GM23338 (cell line): ENCODE measurements at regions not wholly inside any gene's neighbourhood (a gene's known extent, or its start where the extent isn't known, plus 50 kb on each side); places are given as distances from the start of the nearest gene placed in this dataset.

Source experiments
- CTCF ChIP-seq, 2 experiments: fragments of 200-600 bp in 1 of 2; sonication (generic) in 1 of 2; conservative IDR thresholded peaks; 2 replicates each; pipeline versions ENCODE4 v1.5.1 to v1.6.1; 2016 to 2017; ENCODE audit warnings: antibody characterized with exemption in 2 of 2, low read depth in 2 of 2, mild to moderate bottlenecking in 2 of 2, moderate library complexity in 1 of 2
- EZH2 ChIP-seq: fragments of 200-600 bp; sonication (generic); IDR thresholded peaks from one replicate; pipeline ENCODE4 v1.8.0; 2017; ENCODE audit warnings: antibody characterized with exemption, mild to moderate bottlenecking, low read depth; ENCODE audit not compliant: unreplicated experiment
- POLR2AphosphoS5 ChIP-seq: IDR thresholded peaks from 2 replicates; pipeline ENCODE4 v1.6.1; 2016; ENCODE audit warnings: antibody characterized with exemption, low read depth
- REST ChIP-seq: IDR thresholded peaks from one replicate; pipeline ENCODE4 v1.6.1; 2018; ENCODE audit warnings: antibody characterized with exemption; ENCODE audit not compliant: unreplicated experiment
- ZNF114 ChIP-seq: fragments of 250-450 bp; sonication (Bioruptor Pico); IDR thresholded peaks from 2 replicates; pipeline ENCODE4 v1.5.0; 2020; ENCODE audit warnings: mild to moderate bottlenecking, moderate library complexity

- TF ChIP-seq ZNF114 (no peak), POLR2AphosphoS5 (no peak), REST (no peak), CTCF (conservative IDR thresholded peaks at IDR 0.05; ENCODE audit: low read depth in 2 of 2) (no peak), EZH2 (no peak)
These were observed 125.3 kb upstream of the BCL6 start for GRCh38 chr3:187870360-187871203.
